ENCODE measurements at regions not wholly inside any gene's neighbourhood (a gene's known extent, or its start where the extent isn't known, plus 50 kb on each side); places are given as distances from the start of the nearest gene placed in this dataset.
"Not testable (repeated sequence)": the region's sequence is repeated elsewhere in the genome, so short reads cannot be mapped to it uniquely, and the experiment has no call there.

DNA sequence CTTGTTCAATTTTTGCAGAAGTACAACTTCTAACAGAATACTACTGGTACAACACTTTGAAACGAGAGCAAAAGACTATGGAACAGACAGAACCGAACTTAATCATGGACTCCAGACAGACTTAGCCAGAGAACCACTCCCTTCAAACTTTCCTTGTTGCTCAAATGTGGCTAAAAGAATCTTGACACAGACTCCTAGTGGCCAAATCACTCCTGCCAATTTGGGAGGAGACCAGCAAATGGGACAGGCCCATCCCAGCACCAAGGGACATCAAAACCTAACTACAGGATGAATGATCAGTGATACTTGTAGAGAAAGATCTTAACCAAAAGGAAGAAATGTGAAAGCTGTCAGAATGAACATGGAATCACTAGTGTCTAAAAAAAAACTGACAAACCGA lies 154.0 kb downstream of the MATN1 start:
- DNase-seq (ENCODE audit: low read depth in 2 of 2) = no peak

DNA sequence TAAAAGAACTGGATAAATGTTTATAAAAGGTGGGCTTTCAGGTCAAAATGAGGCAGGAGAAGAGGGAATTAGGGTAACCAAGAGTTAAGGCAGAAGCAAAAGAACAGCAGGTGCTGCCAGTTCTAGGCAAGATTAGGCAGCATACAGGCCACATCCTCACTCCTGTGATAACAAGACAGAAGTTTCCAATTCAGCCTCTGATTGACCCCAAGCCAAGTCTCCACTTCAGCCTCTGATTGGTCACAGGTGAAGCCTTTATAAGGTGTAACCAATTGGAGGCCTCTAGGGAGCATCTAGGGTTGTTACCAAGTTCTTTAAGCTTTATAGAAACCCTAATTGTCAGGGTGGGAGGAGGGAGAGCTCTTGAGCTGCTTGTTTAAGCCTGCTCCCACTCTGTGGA lies 160.8 kb downstream of the MATN1 start:
- DNase-seq (ENCODE audit: low read depth in 2 of 2) = no peak

DNA sequence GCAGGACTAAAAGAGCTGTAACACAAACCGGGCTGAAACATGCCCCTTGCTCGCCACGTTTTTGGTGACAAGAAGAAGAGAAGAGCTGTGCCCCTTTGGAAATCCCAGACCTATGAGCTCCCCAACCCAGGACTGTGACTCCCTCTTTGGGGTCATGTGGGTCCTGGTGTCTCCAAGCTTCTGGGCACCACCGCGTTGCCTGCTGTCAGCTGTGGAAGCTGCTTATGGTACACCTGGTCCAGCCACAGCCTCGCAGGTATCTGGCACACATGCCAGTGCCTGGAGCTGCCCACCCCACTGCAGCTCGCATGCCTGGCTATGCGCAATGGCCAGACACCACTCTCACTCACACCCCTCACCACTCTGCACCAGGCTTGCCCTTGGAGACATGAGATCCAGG lies 171.8 kb downstream of the MATN1 start:
- DNase-seq (ENCODE audit: low read depth in 2 of 2) = no peak

DNA sequence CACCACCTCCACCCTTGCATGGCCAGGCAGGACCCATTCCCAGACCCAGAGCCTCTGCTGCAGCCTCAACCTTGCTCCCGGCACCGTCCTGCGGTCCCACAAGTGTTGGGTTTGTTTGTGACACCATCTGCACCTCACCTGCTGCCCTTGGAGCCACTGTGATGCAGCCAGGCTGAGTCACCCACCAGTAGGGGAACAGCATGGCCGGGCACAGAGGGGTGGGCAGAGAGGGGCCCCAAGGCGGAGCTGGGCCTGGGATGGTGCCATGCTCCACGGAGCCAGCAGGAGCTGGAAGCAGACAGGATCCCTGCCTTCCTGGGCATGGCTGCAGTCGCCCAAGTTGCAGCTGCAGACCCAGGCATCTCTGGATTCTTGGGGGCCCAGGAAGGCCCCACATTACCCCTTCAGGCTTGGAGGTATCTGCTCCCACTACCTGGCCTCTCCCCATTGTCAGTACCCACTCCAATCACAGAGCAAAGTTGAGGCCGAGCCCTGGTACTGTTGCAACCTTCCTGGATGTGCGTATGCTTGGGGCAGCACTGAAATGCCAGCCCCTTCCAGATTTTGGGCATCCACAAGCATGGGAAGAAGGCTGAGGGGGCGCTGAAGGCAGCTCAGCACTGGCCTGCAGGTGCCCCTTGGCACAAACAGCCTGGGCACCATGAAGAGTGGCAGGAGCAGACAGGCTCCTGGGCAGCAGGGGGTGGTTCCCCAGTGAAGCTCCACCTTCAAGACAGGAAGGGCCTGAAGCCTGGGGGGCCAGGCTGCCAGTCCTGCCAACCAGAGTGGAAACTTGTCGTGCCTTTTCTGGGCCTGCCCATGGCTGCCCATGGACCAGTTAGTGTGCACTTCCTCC lies 172.8 kb downstream of the MATN1 start:
- DNase-seq (ENCODE audit: low read depth in 2 of 2) = no peak

- not testable (repeated sequence) for DNase-seq (ENCODE audit: low read depth in 2 of 2)
These were observed 173.5 kb downstream of the MATN1 start for GRCh38 chr1:30549872-30550271.

- DNase-seq (ENCODE audit: low read depth in 2 of 2) = no peak
These were observed 175.1 kb downstream of the MATN1 start for GRCh38 chr1:30548294-30548693.

DNA sequence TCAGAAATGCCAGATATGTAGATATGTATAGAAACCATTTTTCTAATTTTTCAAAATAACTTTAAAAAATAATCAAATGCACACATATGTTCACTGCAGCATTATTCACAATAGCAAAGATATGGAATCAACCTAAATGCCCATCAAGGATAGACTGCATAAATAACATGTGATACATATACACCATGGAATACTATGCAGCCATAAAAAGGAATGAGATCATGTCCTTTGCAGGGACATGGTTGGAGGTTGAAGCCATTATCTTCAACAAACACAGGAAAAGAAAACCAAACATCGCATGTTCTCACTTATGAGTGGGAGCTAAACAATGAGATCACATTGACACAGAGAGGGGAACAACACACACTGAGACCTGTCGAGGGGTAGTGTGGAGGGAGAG lies 176.1 kb downstream of the MATN1 start:
- not testable (repeated sequence) for DNase-seq (ENCODE audit: low read depth in 2 of 2)

DNA sequence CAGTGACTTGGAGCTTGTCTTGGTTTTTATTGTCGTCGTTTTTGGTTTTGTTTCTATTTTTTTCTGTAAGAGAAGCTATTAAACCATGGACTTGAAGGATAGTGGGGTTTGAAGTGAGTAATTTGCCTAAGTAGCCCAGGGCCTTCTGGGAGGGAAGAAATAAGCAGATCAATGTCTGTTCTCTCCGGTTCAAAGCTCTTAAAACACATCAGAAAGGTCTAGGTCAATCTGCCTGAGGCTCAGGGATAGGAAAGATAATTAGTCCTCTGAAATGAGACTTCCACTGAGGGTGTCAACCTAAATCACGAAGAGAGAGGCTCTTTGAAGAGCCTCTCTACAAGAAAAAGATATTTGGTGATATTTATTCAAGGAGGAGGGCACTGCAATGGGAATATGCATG lies 178.0 kb downstream of the MATN1 start:
- DNase-seq (ENCODE audit: low read depth in 2 of 2) = no peak

DNA sequence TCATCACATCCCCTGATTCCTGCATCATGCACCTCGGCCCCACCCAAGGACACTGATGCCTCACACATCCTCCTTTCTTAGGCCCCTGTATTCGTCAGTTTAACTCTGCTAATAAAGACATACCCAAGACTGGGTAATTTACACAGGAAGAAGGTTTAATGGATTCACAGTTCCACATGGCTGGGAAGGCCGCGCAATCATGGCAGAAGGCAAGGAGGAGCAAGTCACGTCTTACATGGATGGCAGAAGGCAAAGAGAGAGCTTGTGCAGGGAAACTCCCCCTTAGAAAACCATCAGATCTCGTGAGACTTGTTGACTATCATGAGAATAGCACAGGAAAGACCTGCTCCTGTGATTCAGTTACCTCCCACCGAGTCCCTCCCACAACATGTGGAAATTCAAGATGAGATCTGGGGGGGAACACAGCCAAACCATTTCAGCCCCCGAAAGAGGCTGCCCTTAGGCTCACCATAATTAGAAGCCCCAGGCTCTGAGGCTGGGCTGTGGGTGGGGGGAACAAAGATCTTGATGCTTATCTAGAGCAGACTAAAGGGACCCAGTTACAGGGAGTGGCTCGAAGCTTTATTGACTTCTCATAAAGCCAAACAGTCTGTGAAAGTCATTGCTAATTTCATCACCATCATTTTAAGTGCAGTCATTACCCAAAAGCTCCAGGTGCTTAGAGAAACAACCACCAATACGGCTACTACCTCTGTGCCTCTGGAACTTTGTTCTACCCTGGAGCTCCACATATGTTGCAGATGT lies 181.5 kb downstream of the MATN1 start:
- DNase-seq (ENCODE audit: low read depth in 2 of 2) = no peak

DNA sequence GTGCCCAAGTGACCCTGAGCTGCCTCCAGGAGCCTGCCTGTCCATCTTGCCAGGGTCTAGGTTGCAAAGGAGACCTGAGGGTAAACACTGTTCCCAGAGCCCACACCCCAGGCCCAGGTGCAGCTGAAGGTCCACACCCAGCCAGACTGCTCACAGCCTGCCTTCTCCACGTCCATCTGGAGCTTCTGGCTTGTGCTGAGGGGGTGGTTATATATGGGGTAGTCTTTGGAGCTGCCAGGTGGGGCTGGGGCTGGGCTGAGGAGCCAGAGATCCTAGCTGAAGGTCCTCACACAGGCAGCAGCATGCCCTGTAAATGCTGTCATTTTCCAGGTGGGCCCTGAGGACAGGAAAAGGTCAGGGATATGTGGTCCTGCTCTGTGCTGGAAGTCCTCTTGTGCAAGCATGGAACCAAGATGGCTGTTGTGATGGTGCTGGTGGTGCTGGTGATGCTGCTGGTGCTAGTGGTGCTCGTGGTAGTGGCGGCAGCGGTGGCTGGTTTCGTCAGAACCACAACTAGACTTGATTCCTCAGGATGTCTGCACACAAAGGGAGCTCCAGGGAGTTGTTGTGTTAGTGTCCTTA lies 182.7 kb downstream of the MATN1 start:
- DNase-seq (ENCODE audit: low read depth in 2 of 2) = no peak

DNA sequence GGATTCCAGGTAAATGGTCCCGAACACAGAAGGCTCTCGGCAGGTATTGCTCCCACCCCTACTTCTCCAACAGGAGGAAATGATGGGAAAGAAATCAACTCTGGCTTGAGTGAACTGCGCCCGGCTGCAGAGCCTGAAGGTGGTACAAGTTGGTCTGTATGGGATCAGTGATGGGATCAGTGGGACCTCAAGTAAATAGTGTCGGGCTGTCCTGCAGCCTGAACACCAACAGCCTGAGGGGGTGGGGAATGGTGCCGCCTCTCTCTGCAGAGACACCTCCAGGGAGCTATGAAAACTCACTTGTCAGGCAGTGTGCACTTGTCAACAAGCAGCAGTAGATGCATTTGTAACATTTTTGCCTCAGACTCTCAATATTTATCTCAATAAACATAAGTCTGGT lies 183.5 kb downstream of the MATN1 start:
- no peak for DNase-seq (ENCODE audit: low read depth in 2 of 2)

GRCh38 chr1:30538993-30539867 lies 184.2 kb downstream of the MATN1 start:
- DNase-seq (ENCODE audit: low read depth in 2 of 2) = no peak

GRCh38 chr1:30538226-30538992 lies 185.0 kb downstream of the MATN1 start:
- DNase-seq (ENCODE audit: low read depth in 2 of 2) = no peak

DNA sequence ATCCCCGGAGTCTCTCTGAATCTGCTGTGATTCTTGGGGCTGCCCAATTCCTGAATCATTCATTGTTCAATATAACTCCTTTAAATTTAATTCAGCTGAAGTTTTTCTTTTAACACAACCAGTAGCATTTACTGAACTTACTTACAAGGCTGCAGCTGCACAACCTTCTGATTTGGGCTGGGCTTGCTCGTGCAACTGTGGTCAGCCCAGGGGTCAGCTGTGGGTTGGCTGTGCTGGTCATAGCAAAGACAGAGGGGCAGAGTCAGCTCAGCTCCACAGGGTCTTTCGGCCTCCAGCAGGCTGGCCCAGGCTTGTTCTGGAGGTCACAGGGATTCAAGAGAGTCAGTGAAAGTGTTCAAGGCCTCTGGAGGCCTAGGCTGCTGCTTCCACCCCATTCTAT lies 186.1 kb downstream of the MATN1 start:
- DNase-seq (ENCODE audit: low read depth in 2 of 2) = no peak

- no peak for DNase-seq (ENCODE audit: low read depth in 2 of 2)
These were observed 186.9 kb downstream of the MATN1 start for GRCh38 chr1:30536530-30536929.

DNA sequence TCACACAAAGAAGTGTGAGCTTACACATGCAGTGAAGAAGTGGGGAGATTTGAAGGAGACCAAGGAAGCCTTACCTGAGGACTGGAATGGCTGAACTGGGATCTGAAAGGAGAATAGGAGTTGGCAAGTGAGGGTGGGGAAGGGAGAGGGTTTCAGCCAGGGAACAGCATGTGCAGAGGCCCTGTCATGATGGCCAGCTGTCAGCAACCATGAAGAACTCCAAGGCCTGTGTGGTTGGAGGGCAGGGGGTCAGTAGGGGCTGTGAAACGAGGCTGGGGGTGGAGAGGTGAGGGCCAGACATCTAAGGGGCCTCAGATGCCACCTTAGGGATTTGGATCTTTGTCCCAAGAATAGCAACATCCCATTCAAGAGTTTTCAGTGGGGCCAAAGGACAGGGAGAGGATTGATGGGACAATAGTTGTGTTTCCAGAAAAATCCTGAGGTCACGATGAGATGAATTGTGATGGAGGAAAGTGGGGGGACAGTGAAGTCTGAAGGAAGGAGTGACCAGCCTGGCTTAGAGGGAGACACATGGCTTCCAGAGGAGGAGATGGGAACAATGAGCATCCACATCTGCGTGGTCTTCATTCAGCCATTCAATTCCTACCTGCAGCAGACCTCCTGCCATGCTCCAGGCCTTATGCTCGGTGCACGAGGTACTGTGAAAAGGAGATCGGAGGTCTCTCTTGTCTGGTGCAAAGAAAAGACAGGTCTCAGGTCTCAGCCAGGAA lies 187.6 kb downstream of the MATN1 start:
- DNase-seq (ENCODE audit: low read depth in 2 of 2) = no peak

- DNase-seq (ENCODE audit: low read depth in 2 of 2) = no peak
These were observed 188.8 kb downstream of the MATN1 start for GRCh38 chr1:30534551-30534940.

DNA sequence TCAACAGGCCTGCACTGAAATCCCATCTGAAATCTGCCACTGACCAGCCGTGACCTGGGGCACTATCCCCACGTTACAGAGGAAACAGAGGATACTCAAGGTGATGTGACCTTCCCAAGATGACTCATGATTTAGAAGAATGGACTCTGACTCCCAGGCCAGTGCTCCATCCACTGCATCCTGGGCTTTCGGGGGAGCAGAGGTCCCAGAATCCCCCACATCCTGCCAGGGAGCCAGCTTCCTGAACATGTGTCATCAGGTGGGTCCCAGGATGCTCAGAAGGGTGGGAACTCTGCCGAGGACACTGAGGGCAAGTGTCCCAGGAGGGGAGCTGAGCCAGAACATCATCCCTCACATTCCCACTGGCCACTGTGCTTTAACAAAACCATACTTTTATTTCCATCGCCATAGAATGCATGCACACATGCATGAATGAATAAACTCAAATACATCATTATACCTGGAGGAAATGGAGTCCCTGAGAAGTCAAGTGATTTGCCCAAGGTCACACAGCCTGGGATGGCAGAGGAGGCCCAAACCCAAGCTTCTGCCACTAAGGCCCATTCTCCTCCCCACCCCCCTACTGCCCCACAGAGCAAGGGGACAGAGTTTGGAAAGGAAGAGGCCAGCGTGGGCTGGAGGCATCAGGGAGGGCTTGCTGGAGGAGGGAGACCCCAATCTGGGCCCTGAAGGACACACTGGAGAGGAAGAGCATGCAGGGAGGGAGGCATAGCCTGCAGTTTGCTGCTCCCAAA lies 189.4 kb downstream of the MATN1 start:
- DNase-seq (ENCODE audit: low read depth in 2 of 2) = no peak

GRCh38 chr1:30533141-30533540 lies 190.2 kb downstream of the MATN1 start:
- no peak for DNase-seq (ENCODE audit: low read depth in 2 of 2)

DNA sequence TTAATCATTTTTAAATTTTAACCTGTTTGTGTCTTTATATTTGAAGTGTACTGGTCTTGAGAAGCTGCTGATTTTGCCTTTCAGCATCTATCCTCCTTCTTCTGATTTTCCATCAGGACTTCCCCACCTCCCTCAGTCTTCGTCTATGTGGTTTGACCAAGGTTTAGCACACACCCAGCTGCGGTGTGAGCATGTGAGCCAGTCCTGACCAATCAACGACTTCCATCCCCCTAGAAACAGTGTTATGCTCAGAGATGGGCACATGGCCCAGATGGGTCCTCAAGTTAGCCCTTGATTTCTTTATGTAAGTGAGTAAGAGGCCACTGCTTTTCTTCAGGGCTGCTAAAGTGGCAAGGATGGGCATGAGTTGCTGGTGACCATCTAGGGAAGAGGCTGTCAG lies 190.8 kb downstream of the MATN1 start:
- no peak for DNase-seq (ENCODE audit: low read depth in 2 of 2)

All from stimulated activated CD4-positive, alpha-beta T cell treated with anti-CD3 and anti-CD28 coated beads, Interleukin-15, amount 100 ng/mL, for 48 hours (primary cell).